ENCODE measurements at regions not wholly inside any gene's neighbourhood (a gene's known extent, or its start where the extent isn't known, plus 50 kb on each side); places are given as distances from the start of the nearest gene placed in this dataset.

DNA sequence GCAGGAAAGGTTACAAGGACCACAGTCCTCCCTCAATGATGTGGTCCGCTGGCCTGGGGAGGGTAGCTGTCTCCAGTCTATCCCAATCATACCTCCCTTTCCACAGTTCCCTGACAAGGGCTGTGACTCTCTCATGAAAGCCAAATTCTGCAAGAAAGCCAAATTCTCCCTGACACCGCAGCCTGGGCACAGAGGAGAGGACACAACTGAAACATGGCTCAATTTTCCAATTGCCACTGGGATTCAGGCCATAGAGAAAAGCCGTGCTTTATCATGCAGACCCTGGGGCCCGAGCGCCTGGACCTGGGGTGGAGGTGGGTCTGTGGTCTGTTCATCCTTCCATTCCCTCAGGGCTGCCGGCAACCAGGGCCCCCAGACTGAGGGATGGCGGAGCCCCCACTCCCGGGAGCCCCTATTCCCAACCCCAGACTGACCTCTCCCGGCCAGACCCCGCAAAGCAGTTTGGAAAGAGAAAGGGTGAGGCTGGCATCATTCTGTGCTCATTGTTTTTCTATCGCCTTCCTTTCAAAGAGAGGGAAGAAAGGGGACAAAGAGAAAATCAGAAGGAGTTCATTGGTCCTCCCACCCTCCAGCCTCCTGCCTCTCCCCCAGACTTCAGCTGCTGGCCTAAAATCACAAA lies 239.5 kb downstream of the BUD13 start (continued):
- TF ChIP-seq, protein P1, sequence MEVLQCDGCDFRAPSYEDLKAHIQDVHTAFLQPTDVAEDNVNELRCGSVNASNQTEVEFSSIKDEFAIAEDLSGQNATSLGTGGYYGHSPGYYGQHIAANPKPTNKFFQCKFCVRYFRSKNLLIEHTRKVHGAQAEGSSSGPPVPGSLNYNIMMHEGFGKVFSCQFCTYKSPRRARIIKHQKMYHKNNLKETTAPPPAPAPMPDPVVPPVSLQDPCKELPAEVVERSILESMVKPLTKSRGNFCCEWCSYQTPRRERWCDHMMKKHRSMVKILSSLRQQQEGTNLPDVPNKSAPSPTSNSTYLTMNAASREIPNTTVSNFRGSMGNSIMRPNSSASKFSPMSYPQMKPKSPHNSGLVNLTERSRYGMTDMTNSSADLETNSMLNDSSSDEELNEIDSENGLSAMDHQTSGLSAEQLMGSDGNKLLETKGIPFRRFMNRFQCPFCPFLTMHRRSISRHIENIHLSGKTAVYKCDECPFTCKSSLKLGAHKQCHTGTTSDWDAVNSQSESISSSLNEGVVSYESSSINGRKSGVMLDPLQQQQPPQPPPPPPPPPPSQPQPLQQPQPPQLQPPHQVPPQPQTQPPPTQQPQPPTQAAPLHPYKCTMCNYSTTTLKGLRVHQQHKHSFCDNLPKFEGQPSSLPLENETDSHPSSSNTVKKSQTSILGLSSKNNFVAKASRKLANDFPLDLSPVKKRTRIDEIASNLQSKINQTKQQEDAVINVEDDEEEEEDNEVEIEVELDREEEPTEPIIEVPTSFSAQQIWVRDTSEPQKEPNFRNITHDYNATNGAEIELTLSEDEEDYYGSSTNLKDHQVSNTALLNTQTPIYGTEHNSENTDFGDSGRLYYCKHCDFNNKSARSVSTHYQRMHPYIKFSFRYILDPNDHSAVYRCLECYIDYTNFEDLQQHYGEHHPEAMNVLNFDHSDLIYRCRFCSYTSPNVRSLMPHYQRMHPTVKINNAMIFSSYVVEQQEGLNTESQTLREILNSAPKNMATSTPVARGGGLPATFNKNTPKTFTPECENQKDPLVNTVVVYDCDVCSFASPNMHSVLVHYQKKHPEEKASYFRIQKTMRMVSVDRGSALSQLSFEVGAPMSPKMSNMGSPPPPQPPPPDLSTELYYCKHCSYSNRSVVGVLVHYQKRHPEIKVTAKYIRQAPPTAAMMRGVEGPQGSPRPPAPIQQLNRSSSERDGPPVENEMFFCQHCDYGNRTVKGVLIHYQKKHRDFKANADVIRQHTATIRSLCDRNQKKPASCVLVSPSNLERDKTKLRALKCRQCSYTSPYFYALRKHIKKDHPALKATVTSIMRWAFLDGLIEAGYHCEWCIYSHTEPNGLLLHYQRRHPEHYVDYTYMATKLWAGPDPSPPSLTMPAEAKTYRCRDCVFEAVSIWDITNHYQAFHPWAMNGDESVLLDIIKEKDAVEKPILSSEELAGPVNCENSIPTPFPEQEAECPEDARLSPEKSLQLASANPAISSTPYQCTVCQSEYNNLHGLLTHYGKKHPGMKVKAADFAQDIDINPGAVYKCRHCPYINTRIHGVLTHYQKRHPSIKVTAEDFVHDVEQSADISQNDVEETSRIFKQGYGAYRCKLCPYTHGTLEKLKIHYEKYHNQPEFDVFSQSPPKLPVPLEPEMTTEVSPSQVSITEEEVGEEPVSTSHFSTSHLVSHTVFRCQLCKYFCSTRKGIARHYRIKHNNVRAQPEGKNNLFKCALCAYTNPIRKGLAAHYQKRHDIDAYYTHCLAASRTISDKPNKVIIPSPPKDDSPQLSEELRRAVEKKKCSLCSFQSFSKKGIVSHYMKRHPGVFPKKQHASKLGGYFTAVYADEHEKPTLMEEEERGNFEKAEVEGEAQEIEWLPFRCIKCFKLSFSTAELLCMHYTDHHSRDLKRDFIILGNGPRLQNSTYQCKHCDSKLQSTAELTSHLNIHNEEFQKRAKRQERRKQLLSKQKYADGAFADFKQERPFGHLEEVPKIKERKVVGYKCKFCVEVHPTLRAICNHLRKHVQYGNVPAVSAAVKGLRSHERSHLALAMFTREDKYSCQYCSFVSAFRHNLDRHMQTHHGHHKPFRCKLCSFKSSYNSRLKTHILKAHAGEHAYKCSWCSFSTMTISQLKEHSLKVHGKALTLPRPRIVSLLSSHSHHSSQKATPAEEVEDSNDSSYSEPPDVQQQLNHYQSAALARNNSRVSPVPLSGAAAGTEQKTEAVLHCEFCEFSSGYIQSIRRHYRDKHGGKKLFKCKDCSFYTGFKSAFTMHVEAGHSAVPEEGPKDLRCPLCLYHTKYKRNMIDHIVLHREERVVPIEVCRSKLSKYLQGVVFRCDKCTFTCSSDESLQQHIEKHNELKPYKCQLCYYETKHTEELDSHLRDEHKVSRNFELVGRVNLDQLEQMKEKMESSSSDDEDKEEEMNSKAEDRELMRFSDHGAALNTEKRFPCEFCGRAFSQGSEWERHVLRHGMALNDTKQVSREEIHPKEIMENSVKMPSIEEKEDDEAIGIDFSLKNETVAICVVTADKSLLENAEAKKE (CRISPR knock-in tag; IDR thresholded peaks at IDR 0.05), result no peak

DNA sequence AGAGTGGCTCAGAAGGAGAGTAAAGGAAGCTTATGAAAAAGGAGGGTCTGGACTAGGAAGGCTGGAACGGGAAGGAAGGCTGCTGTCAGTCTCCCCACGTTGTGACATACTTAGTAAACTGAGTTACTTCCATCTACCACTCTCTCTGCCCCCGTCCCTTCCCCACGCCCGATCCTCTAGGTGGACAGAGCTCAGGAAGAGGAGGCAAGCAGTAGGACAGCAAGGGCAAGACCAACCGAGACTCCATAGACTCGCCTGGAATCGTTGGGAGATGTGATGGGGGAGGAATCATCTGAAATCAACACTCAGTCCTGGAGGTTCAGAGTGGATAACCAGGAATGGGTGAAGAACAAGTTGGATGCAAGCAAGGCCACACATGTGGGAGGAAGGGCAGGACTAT lies 240.7 kb downstream of the BUD13 start:
- H3K4me3 ChIP-seq, result no peak overlapping the region
- H3K4me1 ChIP-seq (ENCODE audit: insufficient read depth), result peaks cover 16% of the 10 kb centered on the region
- Mint-ChIP-seq H3K4me3 (no peak overlapping the region), H3K27me3 (ENCODE audit: insufficient read depth, low read depth, poor library complexity) (peaks cover 7% of the 10 kb centered on the region), H3K9me3 (peaks cover 7% of the 10 kb centered on the region; the same call in 2 of the 3 replicates), H3K27ac (no peak overlapping the region), H3K36me3 (ENCODE audit: low read depth) (peaks cover 3% of the 10 kb centered on the region; the same call in 1 of the 3 replicates), H3K4me1 (peaks cover 6% of the 10 kb centered on the region)
- DNase-seq (ENCODE audit: low spot score), result no peak
- H3K27ac ChIP-seq (ENCODE audit: low read depth), result no peak overlapping the region
- H4K20me1 ChIP-seq (replicated peaks; ENCODE audit: insufficient read depth), result no peaks in the 10 kb centered on the region
- no peaks in the 10 kb centered on the region for H3F3A ChIP-seq (replicated peaks; ENCODE audit: low read depth)
- H3K4me2 ChIP-seq, result no peak overlapping the region
- H2AFZ ChIP-seq, result no peak overlapping the region
- no peaks in the 10 kb centered on the region for H3K27me3 ChIP-seq (ENCODE audit: insufficient read depth)
- no peaks in the 10 kb centered on the region for H3K79me2 ChIP-seq (replicated peaks; ENCODE audit: insufficient read depth)
- H3K36me3 ChIP-seq (ENCODE audit: insufficient read depth), result no peaks in the 10 kb centered on the region
- ATAC-seq, result no peak
- H3K9me2 ChIP-seq (ENCODE audit: insufficient read depth), result no peaks in the 10 kb centered on the region
- TF ChIP-seq EZH2 (IDR thresholded peaks at IDR 0.05; ENCODE audit: low read depth, unreplicated experiment), result no peak
- TF ChIP-seq ZNF331 (CRISPR knock-in tag; IDR thresholded peaks at IDR 0.05; ENCODE audit: low read depth), result no peak
- TF ChIP-seq POLR2AphosphoS5 (IDR thresholded peaks at IDR 0.05; ENCODE audit: low read depth), result no peak
- TF ChIP-seq NANOG (IDR thresholded peaks at IDR 0.05; ENCODE audit: borderline replicate concordance), result no peak
- TF ChIP-seq STAT1 (IDR thresholded peaks at IDR 0.05; ENCODE audit: unreplicated experiment), result no peak
- TF ChIP-seq, protein P2, sequence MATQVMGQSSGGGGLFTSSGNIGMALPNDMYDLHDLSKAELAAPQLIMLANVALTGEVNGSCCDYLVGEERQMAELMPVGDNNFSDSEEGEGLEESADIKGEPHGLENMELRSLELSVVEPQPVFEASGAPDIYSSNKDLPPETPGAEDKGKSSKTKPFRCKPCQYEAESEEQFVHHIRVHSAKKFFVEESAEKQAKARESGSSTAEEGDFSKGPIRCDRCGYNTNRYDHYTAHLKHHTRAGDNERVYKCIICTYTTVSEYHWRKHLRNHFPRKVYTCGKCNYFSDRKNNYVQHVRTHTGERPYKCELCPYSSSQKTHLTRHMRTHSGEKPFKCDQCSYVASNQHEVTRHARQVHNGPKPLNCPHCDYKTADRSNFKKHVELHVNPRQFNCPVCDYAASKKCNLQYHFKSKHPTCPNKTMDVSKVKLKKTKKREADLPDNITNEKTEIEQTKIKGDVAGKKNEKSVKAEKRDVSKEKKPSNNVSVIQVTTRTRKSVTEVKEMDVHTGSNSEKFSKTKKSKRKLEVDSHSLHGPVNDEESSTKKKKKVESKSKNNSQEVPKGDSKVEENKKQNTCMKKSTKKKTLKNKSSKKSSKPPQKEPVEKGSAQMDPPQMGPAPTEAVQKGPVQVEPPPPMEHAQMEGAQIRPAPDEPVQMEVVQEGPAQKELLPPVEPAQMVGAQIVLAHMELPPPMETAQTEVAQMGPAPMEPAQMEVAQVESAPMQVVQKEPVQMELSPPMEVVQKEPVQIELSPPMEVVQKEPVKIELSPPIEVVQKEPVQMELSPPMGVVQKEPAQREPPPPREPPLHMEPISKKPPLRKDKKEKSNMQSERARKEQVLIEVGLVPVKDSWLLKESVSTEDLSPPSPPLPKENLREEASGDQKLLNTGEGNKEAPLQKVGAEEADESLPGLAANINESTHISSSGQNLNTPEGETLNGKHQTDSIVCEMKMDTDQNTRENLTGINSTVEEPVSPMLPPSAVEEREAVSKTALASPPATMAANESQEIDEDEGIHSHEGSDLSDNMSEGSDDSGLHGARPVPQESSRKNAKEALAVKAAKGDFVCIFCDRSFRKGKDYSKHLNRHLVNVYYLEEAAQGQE (IDR thresholded peaks at IDR 0.05; ENCODE audit: unreplicated experiment), result no peak
- TF ChIP-seq, protein P3, sequence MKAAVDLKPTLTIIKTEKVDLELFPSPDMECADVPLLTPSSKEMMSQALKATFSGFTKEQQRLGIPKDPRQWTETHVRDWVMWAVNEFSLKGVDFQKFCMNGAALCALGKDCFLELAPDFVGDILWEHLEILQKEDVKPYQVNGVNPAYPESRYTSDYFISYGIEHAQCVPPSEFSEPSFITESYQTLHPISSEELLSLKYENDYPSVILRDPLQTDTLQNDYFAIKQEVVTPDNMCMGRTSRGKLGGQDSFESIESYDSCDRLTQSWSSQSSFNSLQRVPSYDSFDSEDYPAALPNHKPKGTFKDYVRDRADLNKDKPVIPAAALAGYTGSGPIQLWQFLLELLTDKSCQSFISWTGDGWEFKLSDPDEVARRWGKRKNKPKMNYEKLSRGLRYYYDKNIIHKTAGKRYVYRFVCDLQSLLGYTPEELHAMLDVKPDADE (IDR thresholded peaks at IDR 0.05), result no peak
- TF ChIP-seq ZNF114 (CRISPR knock-in tag; IDR thresholded peaks at IDR 0.05), result no peak
- TF ChIP-seq CREB1 (CRISPR knock-in tag; IDR thresholded peaks at IDR 0.05; ENCODE audit: low read depth), result no peak
- no peak for TF ChIP-seq EZH2phosphoT487 (IDR thresholded peaks at IDR 0.05; ENCODE audit: unreplicated experiment)
- TF ChIP-seq, protein P4, sequence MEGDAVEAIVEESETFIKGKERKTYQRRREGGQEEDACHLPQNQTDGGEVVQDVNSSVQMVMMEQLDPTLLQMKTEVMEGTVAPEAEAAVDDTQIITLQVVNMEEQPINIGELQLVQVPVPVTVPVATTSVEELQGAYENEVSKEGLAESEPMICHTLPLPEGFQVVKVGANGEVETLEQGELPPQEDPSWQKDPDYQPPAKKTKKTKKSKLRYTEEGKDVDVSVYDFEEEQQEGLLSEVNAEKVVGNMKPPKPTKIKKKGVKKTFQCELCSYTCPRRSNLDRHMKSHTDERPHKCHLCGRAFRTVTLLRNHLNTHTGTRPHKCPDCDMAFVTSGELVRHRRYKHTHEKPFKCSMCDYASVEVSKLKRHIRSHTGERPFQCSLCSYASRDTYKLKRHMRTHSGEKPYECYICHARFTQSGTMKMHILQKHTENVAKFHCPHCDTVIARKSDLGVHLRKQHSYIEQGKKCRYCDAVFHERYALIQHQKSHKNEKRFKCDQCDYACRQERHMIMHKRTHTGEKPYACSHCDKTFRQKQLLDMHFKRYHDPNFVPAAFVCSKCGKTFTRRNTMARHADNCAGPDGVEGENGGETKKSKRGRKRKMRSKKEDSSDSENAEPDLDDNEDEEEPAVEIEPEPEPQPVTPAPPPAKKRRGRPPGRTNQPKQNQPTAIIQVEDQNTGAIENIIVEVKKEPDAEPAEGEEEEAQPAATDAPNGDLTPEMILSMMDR (conservative IDR thresholded peaks at IDR 0.05; ENCODE audit: low read depth in 2 of 2), result no peak
